Keratinocyte (primary cell): ENCODE measurements at regions not wholly inside any gene's neighbourhood (a gene's known extent, or its start where the extent isn't known, plus 50 kb on each side); places are given as distances from the start of the nearest gene placed in this dataset.

Source experiments
- DNase-seq: peaks from one replicate; pipeline ENCODE4 v3.0.0-alpha.2; 2011; ENCODE audit warnings: low read depth, missing footprints, low spot score
- FAIRE-seq: peaks from 2 replicates; lab custom pipeline; 2011; peaks lifted over from hg19 to GRCh38; lab: Jason Lieb, UNC
- H2AFZ ChIP-seq: 2 replicates; pipeline ENCODE4 v1.6.0; 2012; ENCODE audit warnings: low read length, control low read depth, inconsistent platforms; ENCODE audit not compliant: control insufficient read depth
- H3K27ac ChIP-seq: 2 replicates; pipeline ENCODE4 v1.5.1; 2011; ENCODE audit warnings: low read length; ENCODE audit not compliant: control insufficient read depth, insufficient read depth
- H3K27me3 ChIP-seq: 3 replicates; pipeline ENCODE4 v1.6.0; 2011; ENCODE audit warnings: low read length; ENCODE audit not compliant: control insufficient read depth, insufficient read depth; ENCODE audit errors: extremely low read depth
- H3K36me3 ChIP-seq, 2 experiments: 2 replicates in 1 of 2; 3 replicates in 1 of 2; pipeline ENCODE4 v1.5.1; 2011; ENCODE audit warnings: low read length in 2 of 2, mild to moderate bottlenecking in 1 of 2; ENCODE audit not compliant: control insufficient read depth in 2 of 2, insufficient read depth in 2 of 2; ENCODE audit errors: extremely low read depth in 1 of 2
- H3K4me1 ChIP-seq: 3 replicates; pipeline ENCODE4 v1.5.1; 2011; ENCODE audit warnings: low read length; ENCODE audit not compliant: control insufficient read depth, insufficient read depth; ENCODE audit errors: extremely low read depth
- H3K4me2 ChIP-seq: 3 replicates; pipeline ENCODE4 v1.6.0; 2011; ENCODE audit warnings: low read depth, low read length; ENCODE audit not compliant: control insufficient read depth, insufficient read depth; ENCODE audit errors: extremely low read depth
- H3K4me3 ChIP-seq, 3 experiments: fragments of 200-600 bp in 1 of 3; sonication (generic) in 1 of 3; 2 replicates in 2 of 3; 3 replicates in 1 of 3; pipeline ENCODE4 v1.5.1; 2011 to 2016; ENCODE audit warnings: low read length in 3 of 3, mild to moderate bottlenecking in 3 of 3, control low read depth in 2 of 3, inconsistent platforms in 1 of 3, low read depth in 1 of 3, mixed read lengths in 1 of 3, mixed run types in 1 of 3, moderate library complexity in 1 of 3; ENCODE audit not compliant: control insufficient read depth in 2 of 3, insufficient read depth in 2 of 3; ENCODE audit errors: extremely low read depth in 1 of 3
- H3K79me2 ChIP-seq: 2 replicates; pipeline ENCODE4 v1.6.0; 2012; ENCODE audit warnings: low read length; ENCODE audit not compliant: control insufficient read depth, insufficient read depth
- H3K9ac ChIP-seq: 3 replicates; pipeline ENCODE4 v1.6.0; 2011; ENCODE audit warnings: low read length; ENCODE audit not compliant: control insufficient read depth, insufficient read depth; ENCODE audit errors: extremely low read depth
- H3K9me1 ChIP-seq: 3 replicates; pipeline ENCODE4 v1.6.0; 2011; ENCODE audit warnings: low read length; ENCODE audit not compliant: control insufficient read depth, insufficient read depth; ENCODE audit errors: extremely low read depth
- H3K9me3 ChIP-seq: 2 replicates; pipeline ENCODE4 v1.5.1; 2012; ENCODE audit warnings: low read depth, low read length; ENCODE audit not compliant: control insufficient read depth
- H4K20me1 ChIP-seq: 3 replicates; pipeline ENCODE4 v1.6.0; 2011; ENCODE audit warnings: low read length; ENCODE audit not compliant: control insufficient read depth, insufficient read depth; ENCODE audit errors: extremely low read depth
- CTCF ChIP-seq, 3 experiments: IDR thresholded peaks in 1 of 3; conservative IDR thresholded peaks in 1 of 3; optimal IDR thresholded peaks in 1 of 3; 2 replicates in 2 of 3; 3 replicates in 1 of 3; pipeline versions ENCODE3 to v1.5.1; 2011; ENCODE audit warnings: low read length in 3 of 3, mild to moderate bottlenecking in 3 of 3, moderate library complexity in 2 of 3, control low read depth in 1 of 3, inconsistent platforms in 1 of 3; ENCODE audit not compliant: insufficient read depth in 2 of 3; ENCODE audit errors: extremely low read depth in 1 of 3
- EZH2 ChIP-seq: IDR thresholded peaks from one replicate; pipeline ENCODE4 v1.6.1; 2012; ENCODE audit warnings: inconsistent platforms, mild to moderate bottlenecking, low read length, moderate library complexity
- dilution Hi-C: fragments of 300-500 bp; cut with MboI; formaldehyde crosslinking; loops from one replicate; pipeline ENCODE4 v1.7.0; 2020; ENCODE audit warnings: low sequenced_read_pairs; ENCODE audit not compliant: extremely low pct_ligation_motif_present

GRCh38 chr16:48814994-48815393, 205.0 kb upstream of the N4BP1 start:
- H3K27ac ChIP-seq, result no peak overlapping the region
- TF ChIP-seq CTCF (optimal IDR thresholded peaks at IDR 0.05 in 1 of 3, IDR thresholded peaks at IDR 0.05 in 1 of 3, conservative IDR thresholded peaks at IDR 0.05 in 1 of 3; ENCODE audit: extremely low read depth in 1 of 3, insufficient read depth in 2 of 3, low read length in 3 of 3), result no peak
- TF ChIP-seq EZH2, result no peak
- FAIRE-seq (no peak), DNase-seq (no peak)
- no peaks in the 10 kb centered on the region for H4K20me1 ChIP-seq
- no peak overlapping the region for H3K4me3 ChIP-seq
- no peak overlapping the region for H2AFZ ChIP-seq
- no peaks in the 10 kb centered on the region for H3K4me1 ChIP-seq
- no peak overlapping the region for H3K9ac ChIP-seq
- H3K9me3 ChIP-seq, result no peaks in the 10 kb centered on the region
- H3K79me2 ChIP-seq, result no peaks in the 10 kb centered on the region
- H3K4me2 ChIP-seq, result no peak overlapping the region
- no peaks in the 10 kb centered on the region for H3K9me1 ChIP-seq
- peaks cover 30% of the 10 kb centered on the region for H3K27me3 ChIP-seq
- dilution Hi-C loops, result no loop called here
- H3K36me3 ChIP-seq, result no peaks in the 10 kb centered on the region

- dilution Hi-C loops, result no loop called here
- no peaks in the 10 kb centered on the region for H4K20me1 ChIP-seq
- no peak overlapping the region for H3K4me3 ChIP-seq
- no peak for TF ChIP-seq CTCF (optimal IDR thresholded peaks at IDR 0.05 in 1 of 3, IDR thresholded peaks at IDR 0.05 in 1 of 3, conservative IDR thresholded peaks at IDR 0.05 in 1 of 3; ENCODE audit: extremely low read depth in 1 of 3, insufficient read depth in 2 of 3, low read length in 3 of 3)
- no peak for TF ChIP-seq EZH2
- no peak overlapping the region for H3K9ac ChIP-seq
- no peaks in the 10 kb centered on the region for H3K36me3 ChIP-seq
- no peaks in the 10 kb centered on the region for H3K9me3 ChIP-seq
- no peak overlapping the region for H3K4me2 ChIP-seq
- no peaks in the 10 kb centered on the region for H3K9me1 ChIP-seq
- H3K4me1 ChIP-seq, result no peaks in the 10 kb centered on the region
- H3K27ac ChIP-seq, result no peak overlapping the region
- DNase-seq (no peak), FAIRE-seq (no peak)
- H2AFZ ChIP-seq, result no peak overlapping the region
- no peaks in the 10 kb centered on the region for H3K79me2 ChIP-seq
- H3K27me3 ChIP-seq, result peaks cover 35% of the 10 kb centered on the region
Observed at GRCh38 chr16:48813485-48813884, 203.5 kb upstream of the N4BP1 start.
